Activated CD4-positive, alpha-beta T cell treated with anti-CD3 and anti-CD28 coated beads, Interleukin-2, amount 10 ng/mL, durations not matched to agents 7 days and 5 days (primary cell): ENCODE measurements at regions not wholly inside any gene's neighbourhood (a gene's known extent, or its start where the extent isn't known, plus 50 kb on each side); places are given as distances from the start of the nearest gene placed in this dataset.

Source experiments
- CTCF ChIA-PET: fragments of 350-600 bp; sonication (Branson Sonifier 250); formaldehyde crosslinking; loops from one replicate; lab custom pipeline; 2021; ENCODE audit warnings: antibody characterized with exemption; lab: Charles Lee
- POLR2A ChIA-PET: fragments of 350-600 bp; sonication (Branson Sonifier 250); formaldehyde crosslinking; loops from one replicate; lab custom pipeline; 2021; ENCODE audit warnings: antibody characterized with exemption; lab: Charles Lee
- DNase-seq: peaks from one replicate; pipeline ENCODE4 v3.0.0-alpha.2; 2020
- H3K27ac Mint-ChIP-seq: one replicate; pipeline ENCODE4 v1.8.0; 2021; ENCODE audit warnings: mild to moderate bottlenecking, moderate library complexity, mixed read lengths
- H3K27me3 Mint-ChIP-seq: one replicate; pipeline ENCODE4 v1.8.0; 2021; ENCODE audit warnings: mixed read lengths
- H3K36me3 Mint-ChIP-seq: one replicate; pipeline ENCODE4 v1.8.0; 2021; ENCODE audit warnings: low read depth, mixed read lengths
- H3K4me1 Mint-ChIP-seq: one replicate; pipeline ENCODE4 v1.8.0; 2021; ENCODE audit warnings: mixed read lengths
- H3K4me3 Mint-ChIP-seq: one replicate; pipeline ENCODE4 v1.8.0; 2021; ENCODE audit warnings: mild to moderate bottlenecking, moderate library complexity, mixed read lengths
- H3K9me3 Mint-ChIP-seq: one replicate; pipeline ENCODE4 v1.8.0; 2021; ENCODE audit warnings: mixed read lengths

- no peak overlapping the region for H3K27ac Mint-ChIP-seq
- DNase-seq, result no peak
- ChIA-PET POLR2A (no interaction called here), CTCF (no interaction called here)
- no peaks in the 10 kb centered on the region for H3K27me3 Mint-ChIP-seq
- H3K36me3 Mint-ChIP-seq, result no peaks in the 10 kb centered on the region
- no peaks in the 10 kb centered on the region for H3K9me3 Mint-ChIP-seq
- no peak overlapping the region for H3K4me3 Mint-ChIP-seq
- H3K4me1 Mint-ChIP-seq, result no peaks in the 10 kb centered on the region
Measured at GRCh38 chr5:2999926-3000325, 248.4 kb upstream of the IRX2 start.

GRCh38 chr5:2998106-2998505, 246.6 kb upstream of the IRX2 start:
- Mint-ChIP-seq H3K36me3 (no peaks in the 10 kb centered on the region), H3K4me1 (no peaks in the 10 kb centered on the region), H3K4me3 (no peak overlapping the region), H3K9me3 (no peaks in the 10 kb centered on the region), H3K27ac (no peak overlapping the region), H3K27me3 (no peaks in the 10 kb centered on the region)
- DNase-seq, result no peak
- POLR2A ChIA-PET, result no interaction called here
- CTCF ChIA-PET, result no interaction called here

- no peaks in the 10 kb centered on the region for H3K27me3 Mint-ChIP-seq
- H3K9me3 Mint-ChIP-seq, result no peaks in the 10 kb centered on the region
- H3K4me1 Mint-ChIP-seq, result no peaks in the 10 kb centered on the region
- ChIA-PET POLR2A (no interaction called here), CTCF (no interaction called here)
- H3K4me3 Mint-ChIP-seq, result no peak overlapping the region
- H3K36me3 Mint-ChIP-seq, result no peaks in the 10 kb centered on the region
- no peak for DNase-seq
- no peak overlapping the region for H3K27ac Mint-ChIP-seq
Measured at GRCh38 chr5:2997179-2997578, 245.7 kb upstream of the IRX2 start.

- H3K27ac Mint-ChIP-seq, result no peak overlapping the region
- POLR2A ChIA-PET, result no interaction called here
- DNase-seq, result no peak
- CTCF ChIA-PET, result no interaction called here
- H3K4me1 Mint-ChIP-seq, result no peaks in the 10 kb centered on the region
- no peaks in the 10 kb centered on the region for H3K36me3 Mint-ChIP-seq
- no peaks in the 10 kb centered on the region for H3K27me3 Mint-ChIP-seq
- H3K9me3 Mint-ChIP-seq, result no peaks in the 10 kb centered on the region
- H3K4me3 Mint-ChIP-seq, result no peak overlapping the region
Measured at GRCh38 chr5:2996687-2997086, 245.2 kb upstream of the IRX2 start.

- H3K4me1 Mint-ChIP-seq, result no peaks in the 10 kb centered on the region
- DNase-seq, result no peak
- no peaks in the 10 kb centered on the region for H3K36me3 Mint-ChIP-seq
- no peaks in the 10 kb centered on the region for H3K27me3 Mint-ChIP-seq
- no peaks in the 10 kb centered on the region for H3K9me3 Mint-ChIP-seq
- ChIA-PET POLR2A (no interaction called here), CTCF (no interaction called here)
- no peak overlapping the region for H3K4me3 Mint-ChIP-seq
- no peak overlapping the region for H3K27ac Mint-ChIP-seq
Measured at GRCh38 chr5:2996248-2996647, 244.8 kb upstream of the IRX2 start.

GRCh38 chr5:2995667-2996066, 244.2 kb upstream of the IRX2 start:
- no peaks in the 10 kb centered on the region for H3K9me3 Mint-ChIP-seq
- ChIA-PET CTCF (no interaction called here), POLR2A (no interaction called here)
- no peak overlapping the region for H3K27ac Mint-ChIP-seq
- no peak for DNase-seq
- no peaks in the 10 kb centered on the region for H3K27me3 Mint-ChIP-seq
- no peaks in the 10 kb centered on the region for H3K4me1 Mint-ChIP-seq
- no peak overlapping the region for H3K4me3 Mint-ChIP-seq
- no peaks in the 10 kb centered on the region for H3K36me3 Mint-ChIP-seq

- POLR2A ChIA-PET, result no interaction called here
- Mint-ChIP-seq H3K9me3 (no peaks in the 10 kb centered on the region), H3K27me3 (no peaks in the 10 kb centered on the region), H3K4me3 (no peak overlapping the region), H3K27ac (no peak overlapping the region), H3K36me3 (no peaks in the 10 kb centered on the region), H3K4me1 (no peaks in the 10 kb centered on the region)
- CTCF ChIA-PET, result no interaction called here
- no peak for DNase-seq
Measured at GRCh38 chr5:2995035-2995434, 243.6 kb upstream of the IRX2 start.

GRCh38 chr5:2993771-2994170, 242.3 kb upstream of the IRX2 start:
- Mint-ChIP-seq H3K4me3 (no peak overlapping the region), H3K9me3 (no peaks in the 10 kb centered on the region), H3K36me3 (no peaks in the 10 kb centered on the region), H3K27ac (no peak overlapping the region), H3K4me1 (no peaks in the 10 kb centered on the region), H3K27me3 (no peaks in the 10 kb centered on the region)
- POLR2A ChIA-PET, result no interaction called here
- no peak for DNase-seq
- CTCF ChIA-PET, result no interaction called here

- Mint-ChIP-seq H3K36me3 (no peaks in the 10 kb centered on the region), H3K27ac (no peak overlapping the region), H3K4me3 (no peak overlapping the region), H3K27me3 (no peaks in the 10 kb centered on the region), H3K4me1 (no peaks in the 10 kb centered on the region), H3K9me3 (no peaks in the 10 kb centered on the region)
- DNase-seq, result no peak
- CTCF ChIA-PET, result no interaction called here
- POLR2A ChIA-PET, result no interaction called here
Measured at GRCh38 chr5:2993301-2993700, 241.8 kb upstream of the IRX2 start.

- Mint-ChIP-seq H3K27ac (no peak overlapping the region), H3K27me3 (no peaks in the 10 kb centered on the region), H3K9me3 (no peaks in the 10 kb centered on the region), H3K36me3 (no peaks in the 10 kb centered on the region), H3K4me3 (no peak overlapping the region), H3K4me1 (no peaks in the 10 kb centered on the region)
- DNase-seq, result no peak
- ChIA-PET POLR2A (no interaction called here), CTCF (no interaction called here)
Measured at GRCh38 chr5:2992806-2993205, 241.3 kb upstream of the IRX2 start.

- no peaks in the 10 kb centered on the region for H3K27me3 Mint-ChIP-seq
- H3K4me3 Mint-ChIP-seq, result no peak overlapping the region
- DNase-seq, result no peak
- no peaks in the 10 kb centered on the region for H3K36me3 Mint-ChIP-seq
- ChIA-PET CTCF (no interaction called here), POLR2A (no interaction called here)
- H3K4me1 Mint-ChIP-seq, result no peaks in the 10 kb centered on the region
- H3K27ac Mint-ChIP-seq, result no peak overlapping the region
- H3K9me3 Mint-ChIP-seq, result no peaks in the 10 kb centered on the region
Measured at GRCh38 chr5:2991884-2992283, 240.4 kb upstream of the IRX2 start.

- ChIA-PET CTCF (no interaction called here), POLR2A (no interaction called here)
- H3K27me3 Mint-ChIP-seq, result no peaks in the 10 kb centered on the region
- no peak overlapping the region for H3K27ac Mint-ChIP-seq
- no peaks in the 10 kb centered on the region for H3K4me1 Mint-ChIP-seq
- H3K4me3 Mint-ChIP-seq, result no peak overlapping the region
- H3K36me3 Mint-ChIP-seq, result no peaks in the 10 kb centered on the region
- H3K9me3 Mint-ChIP-seq, result no peaks in the 10 kb centered on the region
- no peak for DNase-seq
Measured at GRCh38 chr5:2989517-2989916, 238.0 kb upstream of the IRX2 start.

GRCh38 chr5:2986301-2986700, 234.8 kb upstream of the IRX2 start:
- Mint-ChIP-seq H3K9me3 (peaks cover 2% of the 10 kb centered on the region), H3K27me3 (no peaks in the 10 kb centered on the region), H3K4me3 (no peak overlapping the region), H3K4me1 (no peaks in the 10 kb centered on the region), H3K36me3 (no peaks in the 10 kb centered on the region), H3K27ac (no peak overlapping the region)
- CTCF ChIA-PET, result no interaction called here
- DNase-seq, result no peak
- POLR2A ChIA-PET, result no interaction called here

- H3K27ac Mint-ChIP-seq, result no peak overlapping the region
- peaks cover 2% of the 10 kb centered on the region for H3K9me3 Mint-ChIP-seq
- ChIA-PET CTCF (no interaction called here), POLR2A (no interaction called here)
- no peak for DNase-seq
- no peaks in the 10 kb centered on the region for H3K27me3 Mint-ChIP-seq
- H3K4me1 Mint-ChIP-seq, result no peaks in the 10 kb centered on the region
- no peak overlapping the region for H3K4me3 Mint-ChIP-seq
- H3K36me3 Mint-ChIP-seq, result no peaks in the 10 kb centered on the region
Measured at GRCh38 chr5:2985718-2986117, 234.2 kb upstream of the IRX2 start.
